SK-N-SH treated with all-trans-retinoic acid at 6 μM for 48 hours (cell line): ENCODE measurements at regions not wholly inside any gene's neighbourhood (a gene's known extent, or its start where the extent isn't known, plus 50 kb on each side); places are given as distances from the start of the nearest gene placed in this dataset.

Experiments used
- ARNTL ChIP-seq: fragments of 450-650 bp; formaldehyde crosslinking; IDR thresholded peaks from 2 replicates; pipeline ENCODE4 v1.5.0; 2020; ENCODE audit warnings: low read depth, mild to moderate bottlenecking, moderate library complexity, borderline replicate concordance
- CSDC2 ChIP-seq: fragments of 250-450 bp; sonication (Bioruptor Pico); IDR thresholded peaks from 2 replicates; pipeline ENCODE4 v1.5.0; 2020; ENCODE audit warnings: mild to moderate bottlenecking, moderate library complexity
- ESRRG ChIP-seq: fragments of 250-450 bp; sonication (Bioruptor Pico); IDR thresholded peaks from 2 replicates; pipeline ENCODE4 v1.6.1; 2021; ENCODE audit warnings: mild to moderate bottlenecking
- ISL1 ChIP-seq: fragments of 250-450 bp; sonication (Bioruptor Pico); IDR thresholded peaks from 2 replicates; pipeline ENCODE4 v2.1.2; 2022; ENCODE audit warnings: mild to moderate bottlenecking, moderate library complexity
- PPARA ChIP-seq: fragments of 250-450 bp; sonication (Bioruptor Pico); IDR thresholded peaks from 2 replicates; pipeline ENCODE4 v1.5.0; 2020; ENCODE audit warnings: mild to moderate bottlenecking, borderline replicate concordance
- RARB ChIP-seq: fragments of 250-450 bp; sonication (Bioruptor Pico); IDR thresholded peaks from 2 replicates; pipeline ENCODE4 v1.8.0; 2021; ENCODE audit warnings: mild to moderate bottlenecking, moderate library complexity
- ZFP3 ChIP-seq: fragments of 250-450 bp; sonication (Bioruptor Pico); IDR thresholded peaks from 2 replicates; pipeline ENCODE4 v1.5.0; 2020; ENCODE audit warnings: mild to moderate bottlenecking, moderate library complexity
- ZFP30 ChIP-seq: fragments of 450-650 bp; formaldehyde crosslinking; IDR thresholded peaks from 2 replicates; pipeline ENCODE4 v1.5.0; 2022; ENCODE audit warnings: mild to moderate bottlenecking, moderate library complexity
- ZNF70 ChIP-seq: fragments of 450-650 bp; formaldehyde crosslinking; IDR thresholded peaks from 2 replicates; pipeline ENCODE4 v1.5.0; 2020; ENCODE audit warnings: mild to moderate bottlenecking, moderate library complexity
- ZNF8 ChIP-seq: fragments of 450-650 bp; formaldehyde crosslinking; IDR thresholded peaks from 2 replicates; pipeline ENCODE4 v1.5.0; 2020; ENCODE audit warnings: mild to moderate bottlenecking, moderate library complexity
- TF ChIP-seq, protein P1 (sequence below): fragments of 250-450 bp; sonication (Bioruptor Pico); IDR thresholded peaks from 2 replicates; pipeline ENCODE4 v1.8.0; 2021; ENCODE audit warnings: low read depth, mild to moderate bottlenecking, moderate library complexity, borderline replicate concordance
- TF ChIP-seq, protein P2 (sequence below): fragments of 250-450 bp; sonication (Bioruptor Pico); IDR thresholded peaks from 2 replicates; pipeline ENCODE4 v1.8.0; 2020; ENCODE audit warnings: mild to moderate bottlenecking, moderate library complexity, borderline replicate concordance
- TF ChIP-seq, protein P3 (sequence below): fragments of 250-450 bp; sonication (Bioruptor Pico); IDR thresholded peaks from 2 replicates; pipeline ENCODE4 v1.5.1; 2020; ENCODE audit warnings: low read depth, mild to moderate bottlenecking, moderate library complexity

DNA sequence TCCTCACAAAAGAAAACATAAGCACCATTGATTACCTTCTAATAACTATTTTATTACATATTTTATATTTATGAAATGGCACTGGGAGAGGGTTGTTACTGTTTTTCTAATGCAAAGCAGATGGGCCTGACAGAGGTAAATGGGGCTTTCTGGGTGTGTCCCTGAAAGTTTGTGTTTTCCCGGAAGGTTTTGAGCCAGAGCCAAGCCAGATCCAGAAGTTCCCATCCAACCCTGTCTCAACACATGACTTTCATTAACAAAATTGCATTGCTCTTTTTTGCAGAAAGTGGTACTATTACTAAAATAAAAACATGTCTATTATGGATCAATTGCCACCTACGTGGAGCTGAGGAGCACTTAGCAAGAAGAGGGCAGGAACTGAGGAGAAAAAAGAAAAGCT lies 181.3 kb downstream of the RAB28 start:
- TF ChIP-seq, protein P1, sequence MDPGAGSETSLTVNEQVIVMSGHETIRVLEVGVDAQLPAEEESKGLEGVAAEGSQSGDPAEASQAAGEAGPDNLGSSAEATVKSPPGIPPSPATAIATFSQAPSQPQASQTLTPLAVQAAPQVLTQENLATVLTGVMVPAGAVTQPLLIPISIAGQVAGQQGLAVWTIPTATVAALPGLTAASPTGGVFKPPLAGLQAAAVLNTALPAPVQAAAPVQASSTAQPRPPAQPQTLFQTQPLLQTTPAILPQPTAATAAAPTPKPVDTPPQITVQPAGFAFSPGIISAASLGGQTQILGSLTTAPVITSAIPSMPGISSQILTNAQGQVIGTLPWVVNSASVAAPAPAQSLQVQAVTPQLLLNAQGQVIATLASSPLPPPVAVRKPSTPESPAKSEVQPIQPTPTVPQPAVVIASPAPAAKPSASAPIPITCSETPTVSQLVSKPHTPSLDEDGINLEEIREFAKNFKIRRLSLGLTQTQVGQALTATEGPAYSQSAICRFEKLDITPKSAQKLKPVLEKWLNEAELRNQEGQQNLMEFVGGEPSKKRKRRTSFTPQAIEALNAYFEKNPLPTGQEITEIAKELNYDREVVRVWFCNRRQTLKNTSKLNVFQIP (CRISPR knock-in tag), result no peak
- TF ChIP-seq ZFP3 (CRISPR knock-in tag), result no peak
- no peak for TF ChIP-seq PPARA
- TF ChIP-seq, protein P2, sequence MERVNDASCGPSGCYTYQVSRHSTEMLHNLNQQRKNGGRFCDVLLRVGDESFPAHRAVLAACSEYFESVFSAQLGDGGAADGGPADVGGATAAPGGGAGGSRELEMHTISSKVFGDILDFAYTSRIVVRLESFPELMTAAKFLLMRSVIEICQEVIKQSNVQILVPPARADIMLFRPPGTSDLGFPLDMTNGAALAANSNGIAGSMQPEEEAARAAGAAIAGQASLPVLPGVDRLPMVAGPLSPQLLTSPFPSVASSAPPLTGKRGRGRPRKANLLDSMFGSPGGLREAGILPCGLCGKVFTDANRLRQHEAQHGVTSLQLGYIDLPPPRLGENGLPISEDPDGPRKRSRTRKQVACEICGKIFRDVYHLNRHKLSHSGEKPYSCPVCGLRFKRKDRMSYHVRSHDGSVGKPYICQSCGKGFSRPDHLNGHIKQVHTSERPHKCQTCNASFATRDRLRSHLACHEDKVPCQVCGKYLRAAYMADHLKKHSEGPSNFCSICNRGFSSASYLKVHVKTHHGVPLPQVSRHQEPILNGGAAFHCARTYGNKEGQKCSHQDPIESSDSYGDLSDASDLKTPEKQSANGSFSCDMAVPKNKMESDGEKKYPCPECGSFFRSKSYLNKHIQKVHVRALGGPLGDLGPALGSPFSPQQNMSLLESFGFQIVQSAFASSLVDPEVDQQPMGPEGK, result no peak
- TF ChIP-seq ZNF70 (CRISPR knock-in tag), result no peak
- no peak for TF ChIP-seq CSDC2 (CRISPR knock-in tag)
- TF ChIP-seq, protein P3, sequence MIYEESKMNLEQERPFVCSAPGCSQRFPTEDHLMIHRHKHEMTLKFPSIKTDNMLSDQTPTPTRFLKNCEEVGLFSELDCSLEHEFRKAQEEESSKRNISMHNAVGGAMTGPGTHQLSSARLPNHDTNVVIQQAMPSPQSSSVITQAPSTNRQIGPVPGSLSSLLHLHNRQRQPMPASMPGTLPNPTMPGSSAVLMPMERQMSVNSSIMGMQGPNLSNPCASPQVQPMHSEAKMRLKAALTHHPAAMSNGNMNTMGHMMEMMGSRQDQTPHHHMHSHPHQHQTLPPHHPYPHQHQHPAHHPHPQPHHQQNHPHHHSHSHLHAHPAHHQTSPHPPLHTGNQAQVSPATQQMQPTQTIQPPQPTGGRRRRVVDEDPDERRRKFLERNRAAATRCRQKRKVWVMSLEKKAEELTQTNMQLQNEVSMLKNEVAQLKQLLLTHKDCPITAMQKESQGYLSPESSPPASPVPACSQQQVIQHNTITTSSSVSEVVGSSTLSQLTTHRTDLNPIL, result no peak
- no peak for TF ChIP-seq ESRRG
- TF ChIP-seq RARB, result no peak
- no peak for TF ChIP-seq ZNF8 (CRISPR knock-in tag)
- TF ChIP-seq ISL1 (CRISPR knock-in tag), result no peak
- no peak for TF ChIP-seq ARNTL
- no peak for TF ChIP-seq ZFP30 (CRISPR knock-in tag)
